Skeletal muscle tissue (tissue), 3 donors: ENCODE measurements at regions not wholly inside any gene's neighbourhood (a gene's known extent, or its start where the extent isn't known, plus 50 kb on each side); places are given as distances from the start of the nearest gene placed in this dataset.

Source experiments
- H3K27ac ChIP-seq: one replicate; pipeline ENCODE4 v1.7.0; 2013; ENCODE audit warnings: mild to moderate bottlenecking, low read depth, low read length, inconsistent platforms
- H3K27me3 ChIP-seq, 3 donors: one replicate each; pipeline ENCODE4 v1.7.0; 2013; ENCODE audit warnings: low read length in 3 of 3; ENCODE audit not compliant: control insufficient read depth in 3 of 3, insufficient read depth in 3 of 3
- H3K36me3 ChIP-seq, 3 donors: one replicate each; pipeline ENCODE4 v1.7.0; 2013; ENCODE audit warnings: low read length in 3 of 3; ENCODE audit not compliant: control insufficient read depth in 3 of 3, insufficient read depth in 3 of 3
- H3K4me1 ChIP-seq, 3 donors: one replicate each; pipeline ENCODE4 v1.7.0; 2013; ENCODE audit warnings: low read length in 3 of 3, mild to moderate bottlenecking in 3 of 3; ENCODE audit not compliant: control insufficient read depth in 3 of 3, insufficient read depth in 3 of 3
- H3K4me3 ChIP-seq, 3 donors: one replicate each; pipeline ENCODE4 v1.7.0; 2013; ENCODE audit warnings: low read length in 3 of 3
- H3K9ac ChIP-seq, 3 donors: one replicate each; pipeline ENCODE4 v1.7.0; 2013; ENCODE audit warnings: low read length in 3 of 3, mild to moderate bottlenecking in 3 of 3, moderate library complexity in 2 of 3, low read depth in 1 of 3
- H3K9me3 ChIP-seq, 3 donors: one replicate each; pipeline ENCODE4 v1.7.0; 2013; ENCODE audit warnings: low read length in 3 of 3; ENCODE audit not compliant: control insufficient read depth in 3 of 3
- donor health status: Osteomylitis.

- Histone ChIP-seq H3K9ac (no peak overlapping the region), H3K27me3 (no peaks in the 10 kb centered on the region), H3K27ac (no peak overlapping the region), H3K4me1 (peaks cover 0 to 3% (median 0%) of the 10 kb centered on the region in 3 donors), H3K4me3 (no peak overlapping the region), H3K9me3 (no peaks in the 10 kb centered on the region), H3K36me3 (no peaks in the 10 kb centered on the region)
Measured at GRCh38 chr2:219726916-219727315, 99.5 kb downstream of the SLC4A3 start.

- no peak overlapping the region for H3K27ac ChIP-seq
Measured at GRCh38 chr2:219727771-219728429, 100.5 kb downstream of the SLC4A3 start.

GRCh38 chr2:219728991-219729487 lies 101.6 kb downstream of the SLC4A3 start:
- Histone ChIP-seq H3K4me3 (no peak overlapping the region), H3K9me3 (no peaks in the 10 kb centered on the region), H3K27me3 (no peaks in the 10 kb centered on the region), H3K4me1 (no peaks in the 10 kb centered on the region), H3K36me3 (no peaks in the 10 kb centered on the region), H3K27ac (no peak overlapping the region), H3K9ac (no peak overlapping the region)

More at GRCh38 chr2:219727771-219728429, 100.5 kb downstream of the SLC4A3 start:
- no peaks in the 10 kb centered on the region for H3K9me3 ChIP-seq
- no peaks in the 10 kb centered on the region for H3K36me3 ChIP-seq
- no peaks in the 10 kb centered on the region for H3K4me1 ChIP-seq
- H3K27me3 ChIP-seq = no peaks in the 10 kb centered on the region
- no peak overlapping the region for H3K4me3 ChIP-seq
- H3K9ac ChIP-seq = no peak overlapping the region

GRCh38 chr2:219731173-219731572 lies 103.7 kb downstream of the SLC4A3 start:
- Histone ChIP-seq H3K4me1 (no peaks in the 10 kb centered on the region), H3K27ac (no peak overlapping the region), H3K9me3 (no peaks in the 10 kb centered on the region)

GRCh38 chr2:219733106-219733505 lies 105.7 kb downstream of the SLC4A3 start:
- no peaks in the 10 kb centered on the region for H3K27me3 ChIP-seq
- no peak overlapping the region for H3K4me3 ChIP-seq
- no peaks in the 10 kb centered on the region for H3K9me3 ChIP-seq
- H3K36me3 ChIP-seq = no peaks in the 10 kb centered on the region
- no peak overlapping the region for H3K27ac ChIP-seq
- no peak overlapping the region for H3K9ac ChIP-seq
- H3K4me1 ChIP-seq = peaks cover 0 to 7% (median 4%) of the 10 kb centered on the region in 3 donors

More at GRCh38 chr2:219731173-219731572, 103.7 kb downstream of the SLC4A3 start:
- H3K9ac ChIP-seq = no peak overlapping the region
- H3K36me3 ChIP-seq = no peaks in the 10 kb centered on the region
- H3K27me3 ChIP-seq = no peaks in the 10 kb centered on the region
- H3K4me3 ChIP-seq = no peak overlapping the region

- H3K4me1 ChIP-seq = peaks cover 0 to 7% (median 4%) of the 10 kb centered on the region in 3 donors
- H3K27me3 ChIP-seq = no peaks in the 10 kb centered on the region
- H3K4me3 ChIP-seq = no peak overlapping the region
- no peak overlapping the region for H3K9ac ChIP-seq
- no peaks in the 10 kb centered on the region for H3K36me3 ChIP-seq
- H3K27ac ChIP-seq = no peak overlapping the region
- H3K9me3 ChIP-seq = no peaks in the 10 kb centered on the region
Measured at GRCh38 chr2:219733746-219734145, 106.3 kb downstream of the SLC4A3 start.

GRCh38 chr2:219736209-219736608 lies 108.8 kb downstream of the SLC4A3 start:
- Histone ChIP-seq H3K9me3 (no peaks in the 10 kb centered on the region), H3K4me3 (no peak overlapping the region), H3K27me3 (no peaks in the 10 kb centered on the region), H3K36me3 (no peaks in the 10 kb centered on the region), H3K4me1 (peaks cover 0 to 7% (median 4%) of the 10 kb centered on the region in 3 donors), H3K27ac (no peak overlapping the region), H3K9ac (no peak overlapping the region)

- Histone ChIP-seq H3K9ac (no peak overlapping the region), H3K27me3 (no peaks in the 10 kb centered on the region), H3K4me1 (peaks cover 0 to 7% (median 4%) of the 10 kb centered on the region in 3 donors), H3K36me3 (no peaks in the 10 kb centered on the region), H3K27ac (no peak overlapping the region), H3K9me3 (no peaks in the 10 kb centered on the region), H3K4me3 (no peak overlapping the region)
Measured at GRCh38 chr2:219737270-219737691, 109.9 kb downstream of the SLC4A3 start.

GRCh38 chr2:219739066-219739465 lies 111.6 kb downstream of the SLC4A3 start:
- Histone ChIP-seq H3K4me1 (peaks cover 0 to 11% (median 7%) of the 10 kb centered on the region in 3 donors), H3K9me3 (no peaks in the 10 kb centered on the region), H3K9ac (no peak overlapping the region), H3K27me3 (no peaks in the 10 kb centered on the region), H3K4me3 (no peak overlapping the region), H3K36me3 (no peaks in the 10 kb centered on the region), H3K27ac (no peak overlapping the region)

- Histone ChIP-seq H3K27ac (no peak overlapping the region), H3K9ac (no peak overlapping the region), H3K9me3 (no peaks in the 10 kb centered on the region), H3K4me1 (peaks cover 2 to 15% (median 7%) of the 10 kb centered on the region in 3 donors), H3K27me3 (no peaks in the 10 kb centered on the region), H3K36me3 (no peaks in the 10 kb centered on the region), H3K4me3 (no peak overlapping the region)
Measured at GRCh38 chr2:219739866-219740440, 112.5 kb downstream of the SLC4A3 start.
